ENCODE measurements at regions not wholly inside any gene's neighbourhood (a gene's known extent, or its start where the extent isn't known, plus 50 kb on each side); places are given as distances from the start of the nearest gene placed in this dataset.

DNA sequence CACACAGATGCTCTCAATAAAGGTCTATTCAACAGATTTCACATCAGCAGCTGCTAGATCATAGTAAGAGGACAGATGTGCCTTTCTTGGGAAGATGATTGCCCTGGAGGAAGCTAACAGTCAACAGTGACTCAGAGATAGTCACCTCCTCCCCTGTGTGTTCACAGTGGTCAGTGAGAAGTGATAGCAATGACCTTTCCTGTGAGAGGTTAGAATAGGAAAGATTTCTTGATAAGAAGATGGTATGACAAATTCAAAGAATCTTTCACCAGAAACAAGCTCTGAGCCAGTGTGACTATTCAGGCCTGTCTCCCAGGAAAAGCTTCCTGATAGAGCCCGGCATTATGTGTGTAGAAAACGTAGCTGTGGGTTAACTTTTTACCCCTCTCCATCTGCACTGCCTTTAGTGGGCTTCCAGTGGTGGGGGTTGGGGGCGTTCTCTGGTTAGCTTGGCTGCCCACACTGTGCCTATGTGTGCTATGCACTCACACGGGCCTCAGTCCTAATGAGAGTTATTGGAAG lies 66.4 kb upstream of the ARHGAP5 start (continued):
- TF ChIP-seq, protein P1, sequence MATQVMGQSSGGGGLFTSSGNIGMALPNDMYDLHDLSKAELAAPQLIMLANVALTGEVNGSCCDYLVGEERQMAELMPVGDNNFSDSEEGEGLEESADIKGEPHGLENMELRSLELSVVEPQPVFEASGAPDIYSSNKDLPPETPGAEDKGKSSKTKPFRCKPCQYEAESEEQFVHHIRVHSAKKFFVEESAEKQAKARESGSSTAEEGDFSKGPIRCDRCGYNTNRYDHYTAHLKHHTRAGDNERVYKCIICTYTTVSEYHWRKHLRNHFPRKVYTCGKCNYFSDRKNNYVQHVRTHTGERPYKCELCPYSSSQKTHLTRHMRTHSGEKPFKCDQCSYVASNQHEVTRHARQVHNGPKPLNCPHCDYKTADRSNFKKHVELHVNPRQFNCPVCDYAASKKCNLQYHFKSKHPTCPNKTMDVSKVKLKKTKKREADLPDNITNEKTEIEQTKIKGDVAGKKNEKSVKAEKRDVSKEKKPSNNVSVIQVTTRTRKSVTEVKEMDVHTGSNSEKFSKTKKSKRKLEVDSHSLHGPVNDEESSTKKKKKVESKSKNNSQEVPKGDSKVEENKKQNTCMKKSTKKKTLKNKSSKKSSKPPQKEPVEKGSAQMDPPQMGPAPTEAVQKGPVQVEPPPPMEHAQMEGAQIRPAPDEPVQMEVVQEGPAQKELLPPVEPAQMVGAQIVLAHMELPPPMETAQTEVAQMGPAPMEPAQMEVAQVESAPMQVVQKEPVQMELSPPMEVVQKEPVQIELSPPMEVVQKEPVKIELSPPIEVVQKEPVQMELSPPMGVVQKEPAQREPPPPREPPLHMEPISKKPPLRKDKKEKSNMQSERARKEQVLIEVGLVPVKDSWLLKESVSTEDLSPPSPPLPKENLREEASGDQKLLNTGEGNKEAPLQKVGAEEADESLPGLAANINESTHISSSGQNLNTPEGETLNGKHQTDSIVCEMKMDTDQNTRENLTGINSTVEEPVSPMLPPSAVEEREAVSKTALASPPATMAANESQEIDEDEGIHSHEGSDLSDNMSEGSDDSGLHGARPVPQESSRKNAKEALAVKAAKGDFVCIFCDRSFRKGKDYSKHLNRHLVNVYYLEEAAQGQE (IDR thresholded peaks at IDR 0.05), result no peak
- no peak for TF ChIP-seq HMGXB4 (CRISPR knock-in tag; IDR thresholded peaks at IDR 0.05; ENCODE audit: borderline replicate concordance)
- no peak for TF ChIP-seq NFE2L2 (conservative IDR thresholded peaks at IDR 0.05; ENCODE audit: low read length)
- TF ChIP-seq NR3C1 (IDR thresholded peaks at IDR 0.05), result no peak
- TF ChIP-seq ZSCAN20 (CRISPR knock-in tag; IDR thresholded peaks at IDR 0.05), result no peak
- TF ChIP-seq, protein P2, sequence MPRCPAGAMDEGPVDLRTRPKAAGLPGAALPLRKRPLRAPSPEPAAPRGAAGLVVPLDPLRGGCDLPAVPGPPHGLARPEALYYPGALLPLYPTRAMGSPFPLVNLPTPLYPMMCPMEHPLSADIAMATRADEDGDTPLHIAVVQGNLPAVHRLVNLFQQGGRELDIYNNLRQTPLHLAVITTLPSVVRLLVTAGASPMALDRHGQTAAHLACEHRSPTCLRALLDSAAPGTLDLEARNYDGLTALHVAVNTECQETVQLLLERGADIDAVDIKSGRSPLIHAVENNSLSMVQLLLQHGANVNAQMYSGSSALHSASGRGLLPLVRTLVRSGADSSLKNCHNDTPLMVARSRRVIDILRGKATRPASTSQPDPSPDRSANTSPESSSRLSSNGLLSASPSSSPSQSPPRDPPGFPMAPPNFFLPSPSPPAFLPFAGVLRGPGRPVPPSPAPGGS (IDR thresholded peaks at IDR 0.05), result peak; percentile 91; the same call in 2 of the 3 replicates
- TF ChIP-seq E2F6 (IDR thresholded peaks at IDR 0.05; ENCODE audit: borderline replicate concordance, low read depth), result no peak
- TF ChIP-seq JUNB (IDR thresholded peaks at IDR 0.05), result peak; percentile 98
- TF ChIP-seq MAFK (IDR thresholded peaks at IDR 0.05; ENCODE audit: partially characterized antibody), result peak; percentile 54
- peak; percentile 84; the same call in 1 of the 2 replicates for TF ChIP-seq ATOH8 (CRISPR knock-in tag; IDR thresholded peaks at IDR 0.05; ENCODE audit: low read depth)

DNA sequence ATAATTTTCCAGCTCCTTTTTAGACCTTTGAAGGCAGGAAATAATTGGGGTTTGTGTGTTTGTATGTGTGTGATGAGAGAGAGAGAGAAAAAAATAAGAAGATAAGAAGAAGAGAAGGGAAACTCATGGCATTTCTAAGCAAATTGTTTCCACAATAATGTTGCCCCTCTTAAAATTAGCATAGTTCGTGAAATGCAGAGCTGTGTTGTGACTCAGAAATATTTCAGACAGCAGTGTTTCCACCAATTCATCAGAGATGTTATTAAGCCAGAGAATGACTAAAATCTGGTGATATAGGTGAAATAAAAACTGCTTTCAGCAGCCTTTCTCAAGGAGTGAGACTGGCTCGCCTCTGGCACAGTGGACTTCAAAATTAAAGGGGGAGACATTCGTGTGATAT lies 65.9 kb upstream of the ARHGAP5 start:
- ATAC-seq, result no peak
- WGBS (ENCODE audit: missing lambda C conversion rate), result 26% methylated on average over 3 of the region's 3 CpGs

More for the DNA sequence above, 65.9 kb upstream of the ARHGAP5 start:
- CTCF ChIA-PET, result interaction anchor here (0.6 to 3.4 kb wide), 12 partner anchors 9 to 498 kb away, joined by 3 to 29 read pairs (median 4); no protein-coding TSS in a partner anchor
- no peak for TF ChIP-seq EHF (CRISPR knock-in tag; IDR thresholded peaks at IDR 0.05)
- no peak for TF ChIP-seq HMGXB4 (CRISPR knock-in tag; IDR thresholded peaks at IDR 0.05; ENCODE audit: borderline replicate concordance)
- no peak for TF ChIP-seq MAX (IDR thresholded peaks at IDR 0.05)
- no peak for TF ChIP-seq CEBPB (IDR thresholded peaks at IDR 0.05)
- TF ChIP-seq CHD2 (IDR thresholded peaks at IDR 0.05; ENCODE audit: low read length, partially characterized antibody), result no peak
- no peak for TF ChIP-seq ZNF302 (CRISPR knock-in tag; IDR thresholded peaks at IDR 0.05)
- POLR2A ChIA-PET, result interaction anchor here (0.6 to 1.8 kb wide), 12 partner anchors 10 to 500 kb away, joined by 3 to 19 read pairs (median 4); partner anchors contain the start of gene ARHGAP5
- FAIRE-seq (no peak), DNase-seq (ENCODE audit: low read depth in 1 of 2, low spot score in 1 of 2) (no peak)
- Histone ChIP-seq H3K4me1 (peaks cover 62% of the 10 kb centered on the region), H3K27ac (peak overlapping the region; percentile 89 to 92), H3K9me3 (no peaks in the 10 kb centered on the region), H3K4me2 (peak overlapping the region; percentile 87), H3K4me3 (no peak overlapping the region)
